ENCODE measurements at regions not wholly inside any gene's neighbourhood (a gene's known extent, or its start where the extent isn't known, plus 50 kb on each side); places are given as distances from the start of the nearest gene placed in this dataset.

- DNase-seq = no peak
These were observed 58.3 kb upstream of the LYST start for GRCh38 chr1:235925016-235925415.

DNA sequence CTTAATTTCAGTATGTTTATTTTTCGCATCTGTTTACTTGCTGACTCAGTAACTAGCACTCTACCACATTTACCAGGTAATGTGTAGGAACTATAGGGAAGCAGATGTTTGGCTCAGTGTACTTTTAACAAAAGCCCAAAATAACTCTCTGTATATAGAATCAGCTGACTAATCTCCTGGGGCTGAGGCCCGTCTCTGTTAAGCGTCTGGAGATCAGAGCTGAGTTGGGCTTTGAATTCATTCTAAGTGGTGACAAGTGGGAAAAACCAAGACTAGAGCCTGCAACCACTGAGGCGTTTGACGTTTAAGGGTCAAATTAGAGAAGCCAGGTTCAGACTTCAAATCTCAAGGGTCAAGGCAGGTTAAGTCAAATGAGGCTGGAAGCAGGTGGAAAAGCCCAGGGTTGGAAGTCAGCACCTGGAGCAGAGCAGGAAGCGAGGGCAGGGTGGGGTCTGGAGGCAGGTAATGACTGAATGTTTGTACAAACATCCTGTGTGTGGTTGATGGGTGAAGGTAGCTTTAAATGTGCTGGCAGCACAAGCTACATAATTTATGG is 56.8 kb upstream of the LYST start:
- DNase-seq = no peak

GRCh38 chr1:235920596-235921375 is 54.1 kb upstream of the LYST start:
- DNase-seq = no peak

DNA sequence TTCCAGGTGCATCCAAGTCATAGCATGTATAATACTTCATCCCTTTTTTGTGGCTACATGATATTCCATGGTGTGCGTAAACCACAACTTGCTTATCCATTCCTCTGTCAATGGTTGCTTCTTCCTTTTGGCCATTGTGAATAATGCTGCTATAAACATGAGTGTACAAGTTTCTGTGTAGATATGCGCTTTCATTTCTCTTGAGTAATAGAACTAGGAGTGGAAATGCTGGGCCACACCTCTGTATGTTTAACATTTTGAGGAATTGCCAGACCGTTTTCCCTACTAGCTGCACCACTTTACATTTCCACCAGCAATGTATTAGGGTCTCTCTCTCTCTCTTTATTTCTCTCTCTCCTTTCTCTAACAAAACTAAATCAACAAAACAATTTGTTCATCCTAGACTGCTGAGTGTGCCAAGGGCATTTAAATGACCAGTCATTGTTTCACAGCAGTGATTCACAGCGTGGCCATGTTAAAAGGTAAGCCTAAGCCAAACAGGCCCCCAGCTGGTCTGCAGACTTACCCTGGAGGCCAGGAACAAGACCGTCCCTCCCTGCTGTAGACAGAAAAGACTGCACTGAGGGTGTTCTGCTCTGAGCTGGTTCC is 53.2 kb upstream of the LYST start:
- no peak for DNase-seq

- DNase-seq = no peak
These were observed 52.6 kb upstream of the LYST start for GRCh38 chr1:235919127-235919832.

DNA sequence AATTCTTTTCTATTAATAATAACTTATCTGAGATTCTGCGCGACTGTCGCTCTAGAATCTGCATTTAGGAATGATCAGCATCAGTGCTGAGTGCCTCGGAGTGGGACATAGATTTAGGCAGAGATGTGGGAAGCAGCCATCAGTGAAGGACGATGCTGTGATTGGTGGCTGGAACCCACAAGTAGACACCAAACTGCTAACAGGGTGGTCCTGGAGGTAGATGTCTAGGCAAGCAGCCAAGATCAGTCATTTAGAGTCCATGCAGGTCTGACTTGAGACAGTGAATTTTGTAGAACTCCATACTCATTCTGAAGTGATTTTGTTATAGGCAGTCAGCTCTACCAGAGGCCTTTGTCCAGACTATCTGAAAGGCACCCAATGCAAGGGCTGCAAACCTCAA is 51.8 kb upstream of the LYST start:
- DNase-seq = no peak

DNA sequence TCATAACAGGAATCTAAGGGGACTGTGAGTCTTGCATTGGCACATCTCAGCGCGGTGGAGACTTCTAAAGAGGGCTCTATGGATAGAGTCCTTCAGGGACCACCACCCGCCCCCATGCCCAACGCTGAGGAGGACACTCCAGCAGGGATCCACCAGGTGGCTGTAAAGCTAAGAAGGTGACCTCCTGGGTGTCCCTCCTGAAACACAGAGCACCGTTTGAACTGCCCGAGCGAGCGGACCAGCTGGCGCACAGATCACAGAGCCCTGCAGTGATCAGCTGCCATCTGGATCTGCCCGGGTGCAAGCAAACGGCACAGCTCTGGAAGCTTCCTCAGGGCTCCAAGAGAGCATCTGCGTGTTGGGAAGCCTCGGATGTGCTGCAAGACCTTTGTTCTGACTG is 51.3 kb upstream of the LYST start:
- no peak for DNase-seq

GRCh38 chr1:235917267-235917811 is 50.6 kb upstream of the LYST start:
- peak; percentile 62 for DNase-seq

Data from right forelimb (tissue), 1 donor.